ENCODE measurements at regions not wholly inside any gene's neighbourhood (a gene's known extent, or its start where the extent isn't known, plus 50 kb on each side); places are given as distances from the start of the nearest gene placed in this dataset.
"Not testable (repeated sequence)": the region's sequence is repeated elsewhere in the genome, so short reads cannot be mapped to it uniquely, and the experiment has no call there.

- H3K36me3 Mint-ChIP-seq (ENCODE audit: low read depth), result no peaks in the 10 kb centered on the region
- no peaks in the 10 kb centered on the region for H3K4me1 Mint-ChIP-seq (ENCODE audit: low read depth)
- H3K9me3 Mint-ChIP-seq, result no peaks in the 10 kb centered on the region
- intact Hi-C loops (cut with micrococcal nuclease), result no loop called here
- TF ChIP-seq CTCF (IDR thresholded peaks at IDR 0.05), result no peak
- ChIA-PET CTCF (interaction anchor here (1.4 to 8.2 kb wide), 2 partner anchors 16 to 27 kb away, joined by 5 to 52 read pairs; no protein-coding TSS in a partner anchor), POLR2A (interaction anchor here (0.8 kb wide), 1 partner anchor 10 kb away, joined by 3 read pairs; no protein-coding TSS in a partner anchor)
- H3K27ac Mint-ChIP-seq, result no peak overlapping the region
- DNase-seq, result no peak
- H3K4me3 Mint-ChIP-seq, result no peak overlapping the region
- no peak for ATAC-seq
- peaks cover 16% of the 10 kb centered on the region for H3K27me3 Mint-ChIP-seq
Measured at GRCh38 chr22:22180738-22181285, 63.8 kb upstream of the VPREB1 start.

GRCh38 chr22:22179858-22180257 is 64.7 kb upstream of the VPREB1 start:
- TF ChIP-seq CTCF (IDR thresholded peaks at IDR 0.05), result no peak
- ATAC-seq (no peak), DNase-seq (no peak)
- no peak overlapping the region for H3K4me3 Mint-ChIP-seq
- ChIA-PET POLR2A (no interaction called here), CTCF (interaction anchor here (1.4 to 8.2 kb wide), 2 partner anchors 17 to 28 kb away, joined by 5 to 52 read pairs; no protein-coding TSS in a partner anchor)
- no peaks in the 10 kb centered on the region for H3K4me1 Mint-ChIP-seq (ENCODE audit: low read depth)
- H3K36me3 Mint-ChIP-seq (ENCODE audit: low read depth), result no peaks in the 10 kb centered on the region
- no peak overlapping the region for H3K27ac Mint-ChIP-seq
- no peaks in the 10 kb centered on the region for H3K9me3 Mint-ChIP-seq
- intact Hi-C loops (cut with micrococcal nuclease), result no loop called here
- H3K27me3 Mint-ChIP-seq, result peaks cover 11% of the 10 kb centered on the region

- Mint-ChIP-seq H3K27ac (no peak overlapping the region), H3K36me3 (ENCODE audit: low read depth) (no peaks in the 10 kb centered on the region), H3K4me1 (ENCODE audit: low read depth) (no peaks in the 10 kb centered on the region), H3K9me3 (no peaks in the 10 kb centered on the region), H3K4me3 (no peak overlapping the region), H3K27me3 (peaks cover 7% of the 10 kb centered on the region)
- POLR2A ChIA-PET, result no interaction called here
- DNase-seq (no peak), ATAC-seq (no peak)
- no peak for TF ChIP-seq CTCF (IDR thresholded peaks at IDR 0.05)
- intact Hi-C loops (cut with micrococcal nuclease), result no loop called here
- CTCF ChIA-PET, result interaction anchor here (8.2 kb wide), 1 partner anchor 17 kb away, joined by 52 read pairs; no protein-coding TSS in a partner anchor
Measured at GRCh38 chr22:22178992-22179391, 65.6 kb upstream of the VPREB1 start.

- intact Hi-C loops (cut with micrococcal nuclease), result no loop called here
- Mint-ChIP-seq H3K9me3 (no peaks in the 10 kb centered on the region), H3K27me3 (peaks cover 7% of the 10 kb centered on the region), H3K4me3 (no peak overlapping the region), H3K36me3 (ENCODE audit: low read depth) (no peaks in the 10 kb centered on the region), H3K27ac (no peak overlapping the region), H3K4me1 (ENCODE audit: low read depth) (no peaks in the 10 kb centered on the region)
- TF ChIP-seq CTCF (IDR thresholded peaks at IDR 0.05), result no peak
- DNase-seq (no peak), ATAC-seq (no peak)
- ChIA-PET POLR2A (no interaction called here), CTCF (no interaction called here)
Measured at GRCh38 chr22:22178355-22178965, 66.1 kb upstream of the VPREB1 start.

GRCh38 chr22:22176929-22177616 is 67.5 kb upstream of the VPREB1 start:
- intact Hi-C loops (cut with micrococcal nuclease), result no loop called here
- no peaks in the 10 kb centered on the region for H3K4me1 Mint-ChIP-seq (ENCODE audit: low read depth)
- no peaks in the 10 kb centered on the region for H3K36me3 Mint-ChIP-seq (ENCODE audit: low read depth)
- DNase-seq (no peak), ATAC-seq (no peak)
- H3K9me3 Mint-ChIP-seq, result no peaks in the 10 kb centered on the region
- TF ChIP-seq CTCF (IDR thresholded peaks at IDR 0.05), result no peak
- ChIA-PET POLR2A (no interaction called here), CTCF (interaction anchor here (1.5 kb wide), 1 partner anchor 20 kb away, joined by 4 read pairs; no protein-coding TSS in a partner anchor)
- no peak overlapping the region for H3K4me3 Mint-ChIP-seq
- no peak overlapping the region for H3K27ac Mint-ChIP-seq
- peaks cover 7% of the 10 kb centered on the region for H3K27me3 Mint-ChIP-seq

GRCh38 chr22:22172896-22173628 is 71.5 kb upstream of the VPREB1 start:
- H3K27me3 Mint-ChIP-seq; H3K4me3 Mint-ChIP-seq; intact Hi-C loops (cut with micrococcal nuclease); H3K36me3 Mint-ChIP-seq (ENCODE audit: low read depth); POLR2A ChIA-PET; H3K9me3 Mint-ChIP-seq; H3K27ac Mint-ChIP-seq; H3K4me1 Mint-ChIP-seq (ENCODE audit: low read depth); ATAC-seq; DNase-seq: not testable (repeated sequence)
- CTCF ChIA-PET, result interaction anchor here (1.2 to 1.3 kb wide), 2 partner anchors 10 to 22 kb away, joined by 3 read pairs; no protein-coding TSS in a partner anchor

Data from activated CD8-positive, alpha-beta T cell treated with anti-CD3 and anti-CD28 coated beads for 36 hours (primary cell).